ENCODE measurements at regions not wholly inside any gene's neighbourhood (a gene's known extent, or its start where the extent isn't known, plus 50 kb on each side); places are given as distances from the start of the nearest gene placed in this dataset.

DNA sequence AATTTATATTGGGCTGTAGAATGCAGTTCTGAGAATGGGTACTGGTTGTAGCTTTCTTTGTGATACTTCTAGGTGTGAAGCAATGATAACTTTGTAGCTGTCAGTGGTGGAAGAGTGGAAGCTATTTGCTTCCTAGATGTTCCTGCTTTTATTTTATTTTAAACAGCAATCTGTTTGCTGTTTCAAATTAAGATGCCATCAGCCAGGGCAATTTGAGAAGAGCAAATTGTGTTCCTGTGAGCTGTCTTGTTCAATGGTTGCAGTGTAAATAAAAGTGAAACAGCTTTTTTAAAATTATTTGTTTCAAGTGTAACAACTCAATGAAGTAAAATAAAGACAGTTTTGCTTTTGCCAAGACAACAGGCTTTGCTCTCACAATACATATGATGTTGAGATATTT lies 150.8 kb upstream of the TMEM229A start:
- no peaks in the 10 kb centered on the region for H3K9me3 ChIP-seq
- ChIA-PET POLR2A (no interaction called here), CTCF (no interaction called here)
- H3K4me1 ChIP-seq = no peaks in the 10 kb centered on the region
- TF ChIP-seq CHD2 (IDR thresholded peaks at IDR 0.05; ENCODE audit: low read length, partially characterized antibody) = no peak
- no peak for TF ChIP-seq MYC (IDR thresholded peaks at IDR 0.05; ENCODE audit: borderline replicate concordance, low read length)
- TF ChIP-seq BHLHE40 (IDR thresholded peaks at IDR 0.05; ENCODE audit: low read depth, low read length) = no peak
- TF ChIP-seq KDM5A (IDR thresholded peaks at IDR 0.05) = no peak
- TF ChIP-seq, protein P1, sequence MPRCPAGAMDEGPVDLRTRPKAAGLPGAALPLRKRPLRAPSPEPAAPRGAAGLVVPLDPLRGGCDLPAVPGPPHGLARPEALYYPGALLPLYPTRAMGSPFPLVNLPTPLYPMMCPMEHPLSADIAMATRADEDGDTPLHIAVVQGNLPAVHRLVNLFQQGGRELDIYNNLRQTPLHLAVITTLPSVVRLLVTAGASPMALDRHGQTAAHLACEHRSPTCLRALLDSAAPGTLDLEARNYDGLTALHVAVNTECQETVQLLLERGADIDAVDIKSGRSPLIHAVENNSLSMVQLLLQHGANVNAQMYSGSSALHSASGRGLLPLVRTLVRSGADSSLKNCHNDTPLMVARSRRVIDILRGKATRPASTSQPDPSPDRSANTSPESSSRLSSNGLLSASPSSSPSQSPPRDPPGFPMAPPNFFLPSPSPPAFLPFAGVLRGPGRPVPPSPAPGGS (IDR thresholded peaks at IDR 0.05) = no peak
- no peak for TF ChIP-seq TP53 (CRISPR knock-in tag; IDR thresholded peaks at IDR 0.05)
- TF ChIP-seq KDM1A (IDR thresholded peaks at IDR 0.05; ENCODE audit: low read depth) = no peak
- TF ChIP-seq, protein P2, sequence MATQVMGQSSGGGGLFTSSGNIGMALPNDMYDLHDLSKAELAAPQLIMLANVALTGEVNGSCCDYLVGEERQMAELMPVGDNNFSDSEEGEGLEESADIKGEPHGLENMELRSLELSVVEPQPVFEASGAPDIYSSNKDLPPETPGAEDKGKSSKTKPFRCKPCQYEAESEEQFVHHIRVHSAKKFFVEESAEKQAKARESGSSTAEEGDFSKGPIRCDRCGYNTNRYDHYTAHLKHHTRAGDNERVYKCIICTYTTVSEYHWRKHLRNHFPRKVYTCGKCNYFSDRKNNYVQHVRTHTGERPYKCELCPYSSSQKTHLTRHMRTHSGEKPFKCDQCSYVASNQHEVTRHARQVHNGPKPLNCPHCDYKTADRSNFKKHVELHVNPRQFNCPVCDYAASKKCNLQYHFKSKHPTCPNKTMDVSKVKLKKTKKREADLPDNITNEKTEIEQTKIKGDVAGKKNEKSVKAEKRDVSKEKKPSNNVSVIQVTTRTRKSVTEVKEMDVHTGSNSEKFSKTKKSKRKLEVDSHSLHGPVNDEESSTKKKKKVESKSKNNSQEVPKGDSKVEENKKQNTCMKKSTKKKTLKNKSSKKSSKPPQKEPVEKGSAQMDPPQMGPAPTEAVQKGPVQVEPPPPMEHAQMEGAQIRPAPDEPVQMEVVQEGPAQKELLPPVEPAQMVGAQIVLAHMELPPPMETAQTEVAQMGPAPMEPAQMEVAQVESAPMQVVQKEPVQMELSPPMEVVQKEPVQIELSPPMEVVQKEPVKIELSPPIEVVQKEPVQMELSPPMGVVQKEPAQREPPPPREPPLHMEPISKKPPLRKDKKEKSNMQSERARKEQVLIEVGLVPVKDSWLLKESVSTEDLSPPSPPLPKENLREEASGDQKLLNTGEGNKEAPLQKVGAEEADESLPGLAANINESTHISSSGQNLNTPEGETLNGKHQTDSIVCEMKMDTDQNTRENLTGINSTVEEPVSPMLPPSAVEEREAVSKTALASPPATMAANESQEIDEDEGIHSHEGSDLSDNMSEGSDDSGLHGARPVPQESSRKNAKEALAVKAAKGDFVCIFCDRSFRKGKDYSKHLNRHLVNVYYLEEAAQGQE (IDR thresholded peaks at IDR 0.05) = no peak
- TF ChIP-seq HDAC2 (IDR thresholded peaks at IDR 0.05) = no peak
- TF ChIP-seq, protein P3, sequence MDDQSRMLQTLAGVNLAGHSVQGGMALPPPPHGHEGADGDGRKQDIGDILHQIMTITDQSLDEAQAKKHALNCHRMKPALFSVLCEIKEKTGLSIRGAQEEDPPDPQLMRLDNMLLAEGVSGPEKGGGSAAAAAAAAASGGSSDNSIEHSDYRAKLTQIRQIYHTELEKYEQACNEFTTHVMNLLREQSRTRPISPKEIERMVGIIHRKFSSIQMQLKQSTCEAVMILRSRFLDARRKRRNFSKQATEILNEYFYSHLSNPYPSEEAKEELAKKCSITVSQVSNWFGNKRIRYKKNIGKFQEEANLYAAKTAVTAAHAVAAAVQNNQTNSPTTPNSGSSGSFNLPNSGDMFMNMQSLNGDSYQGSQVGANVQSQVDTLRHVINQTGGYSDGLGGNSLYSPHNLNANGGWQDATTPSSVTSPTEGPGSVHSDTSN (IDR thresholded peaks at IDR 0.05) = no peak
- TF ChIP-seq MAX (IDR thresholded peaks at IDR 0.05) = no peak
- no peak for TF ChIP-seq RNF2 (IDR thresholded peaks at IDR 0.05; ENCODE audit: borderline replicate concordance, low read depth)
- no peak for TF ChIP-seq HEYL (CRISPR knock-in tag; IDR thresholded peaks at IDR 0.05)
- TF ChIP-seq ATOH8 (CRISPR knock-in tag; IDR thresholded peaks at IDR 0.05; ENCODE audit: low read depth) = no peak
- no peak for TF ChIP-seq FOXS1 (CRISPR knock-in tag; IDR thresholded peaks at IDR 0.05)
- H3K4me3 ChIP-seq = no peak overlapping the region
- no peak overlapping the region for H3K27ac ChIP-seq
- ATAC-seq (no peak), FAIRE-seq (no peak), DNase-seq (ENCODE audit: low read depth in 1 of 2, low spot score in 1 of 2) (no peak)
- no peak overlapping the region for H3K4me2 ChIP-seq

GRCh38 chr7:124179641-124180040 lies 146.8 kb upstream of the TMEM229A start:
- no peaks in the 10 kb centered on the region for H3K9me3 ChIP-seq
- DNase-seq (ENCODE audit: low read depth in 1 of 2, low spot score in 1 of 2) (no peak), FAIRE-seq (no peak), ATAC-seq (no peak)
- no peaks in the 10 kb centered on the region for H3K4me1 ChIP-seq
- 42% methylated on average over 2 of the region's 2 CpGs for WGBS (ENCODE audit: missing lambda C conversion rate)
- TF ChIP-seq, protein P2 (IDR thresholded peaks at IDR 0.05) = no peak
- no peak for TF ChIP-seq PHF8 (IDR thresholded peaks at IDR 0.05; ENCODE audit: borderline replicate concordance, low read depth)
- TF ChIP-seq TP53 (CRISPR knock-in tag; IDR thresholded peaks at IDR 0.05) = no peak
- no peak for TF ChIP-seq MAZ (IDR thresholded peaks at IDR 0.05; ENCODE audit: borderline replicate concordance, low read depth, low read length)
- TF ChIP-seq POLR2AphosphoS2 (conservative IDR thresholded peaks at IDR 0.05; ENCODE audit: low read length) = no peak
- H3K27ac ChIP-seq = no peak overlapping the region
- no peak overlapping the region for H3K4me2 ChIP-seq
- ChIA-PET CTCF (no interaction called here), POLR2A (no interaction called here)
- no peak overlapping the region for H3K4me3 ChIP-seq

All from A549 (cell line).